GM12875 (cell line): ENCODE measurements at regions not wholly inside any gene's neighbourhood (a gene's known extent, or its start where the extent isn't known, plus 50 kb on each side); places are given as distances from the start of the nearest gene placed in this dataset.

Source experiments
- H3K4me3 ChIP-seq: one replicate; pipeline ENCODE4 v1.5.1; 2011; ENCODE audit warnings: low read depth, low read length, control low read depth
- CTCF ChIP-seq: IDR thresholded peaks from 2 replicates; pipeline ENCODE4 v1.5.1; 2011; ENCODE audit warnings: low read depth, mild to moderate bottlenecking, control low read depth, inconsistent platforms, low read length, moderate library complexity, borderline replicate concordance; ENCODE audit not compliant: insufficient read depth

GRCh38 chr13:58302349-58302748 is 670.8 kb downstream of the PCDH17 start:
- no peak for TF ChIP-seq CTCF
- H3K4me3 ChIP-seq = no peak overlapping the region

GRCh38 chr13:58306062-58306461 is 674.5 kb downstream of the PCDH17 start:
- no peak overlapping the region for H3K4me3 ChIP-seq
- TF ChIP-seq CTCF = no peak

- no peak for TF ChIP-seq CTCF
- H3K4me3 ChIP-seq = no peak overlapping the region
These were observed 681.7 kb downstream of the PCDH17 start for GRCh38 chr13:58313219-58313618.

- no peak overlapping the region for H3K4me3 ChIP-seq
- TF ChIP-seq CTCF = no peak
These were observed 687.1 kb downstream of the PCDH17 start for GRCh38 chr13:58318495-58319167.

- H3K4me3 ChIP-seq = no peak overlapping the region
- no peak for TF ChIP-seq CTCF
These were observed 692.6 kb downstream of the PCDH17 start for GRCh38 chr13:58324161-58324560.

- no peak for TF ChIP-seq CTCF
- H3K4me3 ChIP-seq = no peak overlapping the region
These were observed 698.2 kb downstream of the PCDH17 start for GRCh38 chr13:58329746-58330145.

- no peak for TF ChIP-seq CTCF
- H3K4me3 ChIP-seq = no peak overlapping the region
These were observed 709.4 kb downstream of the PCDH17 start for GRCh38 chr13:58340895-58341294.
